Right kidney (tissue), 1 donor: ENCODE measurements at regions not wholly inside any gene's neighbourhood (a gene's known extent, or its start where the extent isn't known, plus 50 kb on each side); places are given as distances from the start of the nearest gene placed in this dataset.

Experiments
- DNase-seq: peaks from one replicate; pipeline ENCODE4 v3.0.0-alpha.2; 2016

DNA sequence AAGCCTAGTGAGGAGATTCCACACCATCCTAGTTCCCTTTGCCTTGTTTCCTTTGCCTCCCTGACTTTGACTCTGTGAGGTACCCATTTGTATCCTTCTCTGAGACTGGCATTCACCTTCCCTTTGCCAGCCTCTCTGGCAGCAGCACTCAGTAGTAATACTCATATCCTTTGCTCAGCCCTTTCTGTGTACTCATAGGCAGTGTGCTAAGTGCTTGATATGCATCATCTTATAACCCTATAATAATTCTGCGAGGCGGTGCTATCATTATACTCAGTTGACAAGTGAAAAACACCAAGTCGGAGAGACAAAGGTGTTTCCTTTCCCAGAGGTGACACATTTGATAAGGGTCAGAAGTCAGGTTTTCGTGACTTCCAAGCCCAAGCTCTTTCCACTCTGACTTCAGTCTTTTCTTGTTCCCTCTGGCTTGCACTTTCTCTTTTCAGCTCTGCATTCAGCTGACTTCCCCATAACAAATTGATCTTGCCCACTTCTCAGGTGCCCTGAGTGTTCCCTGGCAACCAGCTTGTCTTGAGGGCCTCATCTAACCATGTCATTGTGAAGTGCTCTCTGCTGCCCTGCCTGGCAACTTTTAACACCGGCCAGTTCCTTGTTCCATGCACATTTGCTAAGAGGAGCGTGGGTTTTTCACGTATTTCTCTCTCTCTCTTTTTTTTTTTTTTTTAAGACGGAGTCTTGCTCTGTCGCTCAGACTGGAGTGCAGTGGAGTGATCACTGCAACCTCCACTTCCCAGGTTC lies 94.5 kb upstream of the UPP2 start:
- DNase-seq: no peak

DNA sequence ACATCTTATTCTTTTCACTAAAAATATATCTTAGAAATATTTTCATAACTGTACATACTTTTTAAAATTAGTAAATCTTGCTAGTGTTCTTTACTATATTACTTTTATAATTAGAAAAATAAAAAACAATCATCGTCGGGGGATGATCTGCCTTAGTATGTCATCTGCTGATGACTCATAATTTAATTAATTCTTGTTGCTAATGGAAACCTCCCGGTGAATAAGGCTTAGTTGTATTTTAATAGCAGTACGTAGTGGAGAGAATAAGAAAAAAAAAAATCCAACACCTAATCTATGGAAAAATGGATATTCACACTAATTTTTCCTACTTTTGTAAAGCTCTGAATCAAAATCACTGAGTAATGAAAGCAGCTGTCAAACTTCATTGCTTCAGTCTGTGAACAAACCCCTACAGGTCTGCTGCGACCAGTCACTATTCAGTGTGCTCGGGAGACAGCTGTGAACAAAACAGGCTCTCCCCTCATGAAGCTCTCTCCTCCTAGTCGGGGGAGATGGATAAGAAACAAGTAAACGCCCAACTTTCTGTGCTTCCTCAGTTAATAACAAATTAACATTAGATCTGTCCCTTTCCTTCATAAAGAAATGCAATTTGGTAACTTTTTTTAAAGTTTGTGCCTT lies 97.4 kb upstream of the UPP2 start:
- no peak for DNase-seq

DNA sequence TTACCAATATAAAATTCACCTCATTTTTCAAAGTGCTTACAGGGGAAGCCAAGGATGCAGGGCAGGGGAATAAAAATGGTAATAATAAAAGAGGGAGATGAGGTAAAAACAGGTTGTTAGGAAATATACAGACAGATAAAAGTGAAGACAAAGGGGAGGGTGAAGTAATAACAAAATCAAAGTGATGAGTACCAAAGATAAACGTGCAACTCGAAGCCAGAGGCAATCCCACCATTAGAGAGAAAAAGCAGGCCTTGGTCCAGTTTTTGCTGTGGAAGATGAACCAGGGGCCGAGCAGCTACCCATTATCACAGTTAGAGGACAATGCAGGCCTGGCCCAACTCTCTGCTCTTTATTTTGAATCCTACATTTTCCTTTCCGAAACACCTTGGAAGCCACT lies 99.6 kb upstream of the UPP2 start:
- DNase-seq: no peak

DNA sequence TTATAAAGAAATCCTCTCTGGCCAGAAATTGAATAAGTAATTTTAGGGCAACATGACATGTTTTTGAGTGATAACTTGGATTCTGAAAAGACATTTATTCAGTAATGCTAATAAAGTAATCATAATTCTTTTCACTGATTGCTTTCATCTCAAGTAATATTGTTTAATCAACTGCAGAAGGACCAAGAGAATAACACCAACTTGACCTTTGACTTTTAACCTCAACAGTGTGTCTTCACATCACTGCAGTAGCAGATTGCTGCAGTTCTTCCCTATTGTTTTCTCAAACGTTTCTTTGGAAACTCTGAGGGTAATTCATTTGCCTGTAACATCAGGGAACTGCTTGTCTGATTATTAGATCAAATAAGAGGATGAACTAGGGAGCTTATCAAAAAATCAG lies 104.9 kb upstream of the UPP2 start:
- no peak for DNase-seq

DNA sequence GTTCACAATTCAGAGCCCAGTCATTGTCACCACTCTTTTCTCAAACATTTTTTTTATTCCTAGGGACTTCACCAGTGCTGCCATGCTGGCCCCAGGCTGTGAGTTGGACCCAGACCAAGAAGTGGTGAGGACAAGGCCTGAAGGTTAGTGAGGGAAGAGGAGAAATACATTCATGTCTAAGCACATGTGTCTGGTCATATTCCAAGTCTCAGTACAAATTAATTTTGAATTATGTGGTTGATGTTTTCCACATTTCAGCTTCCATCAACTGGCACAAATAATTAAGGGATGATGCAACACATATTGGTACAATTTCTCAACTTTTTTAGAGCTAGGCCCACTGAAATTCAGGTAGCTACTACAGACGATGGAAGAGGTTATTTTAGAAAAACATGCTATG lies 106.6 kb upstream of the UPP2 start:
- DNase-seq: no peak

DNA sequence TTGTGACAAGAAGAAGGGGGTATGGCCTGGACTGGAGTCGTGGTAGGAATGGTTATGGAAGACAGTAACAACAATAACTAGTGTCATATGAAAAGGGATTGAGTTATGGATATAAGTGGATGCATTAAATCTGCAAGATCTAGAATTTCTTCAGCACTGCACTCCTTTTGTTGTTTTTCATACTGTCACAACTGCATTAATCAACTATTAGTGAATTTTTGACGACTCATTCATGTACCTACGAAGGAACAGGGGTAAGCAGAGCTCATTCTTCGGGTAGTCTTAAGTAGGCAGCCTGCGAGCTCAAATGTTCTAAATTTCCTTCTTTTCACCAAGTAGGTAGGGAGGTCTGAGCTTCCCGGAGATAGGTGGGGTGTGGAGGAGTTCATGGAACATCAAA lies 109.7 kb upstream of the UPP2 start:
- DNase-seq: no peak

DNA sequence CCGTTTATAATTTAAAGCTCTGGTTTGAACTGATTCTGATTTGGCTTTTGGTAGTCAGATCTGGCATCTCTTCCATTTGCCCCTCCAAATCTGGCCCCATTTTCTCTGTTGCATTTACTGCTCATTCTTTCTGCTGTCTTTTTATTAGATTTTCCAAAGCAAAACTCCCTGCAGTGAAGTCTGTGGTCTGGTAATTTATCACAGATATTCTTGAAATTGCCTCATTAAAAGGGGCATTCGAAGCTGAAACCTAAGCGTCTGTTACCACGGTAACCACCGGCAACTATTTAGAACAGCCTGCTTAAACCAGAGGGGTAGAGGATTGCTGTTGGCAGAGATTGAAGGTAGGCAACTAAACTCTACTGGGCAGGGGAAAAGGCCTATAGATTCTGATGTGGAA lies 111.5 kb upstream of the UPP2 start:
- DNase-seq: no peak

DNA sequence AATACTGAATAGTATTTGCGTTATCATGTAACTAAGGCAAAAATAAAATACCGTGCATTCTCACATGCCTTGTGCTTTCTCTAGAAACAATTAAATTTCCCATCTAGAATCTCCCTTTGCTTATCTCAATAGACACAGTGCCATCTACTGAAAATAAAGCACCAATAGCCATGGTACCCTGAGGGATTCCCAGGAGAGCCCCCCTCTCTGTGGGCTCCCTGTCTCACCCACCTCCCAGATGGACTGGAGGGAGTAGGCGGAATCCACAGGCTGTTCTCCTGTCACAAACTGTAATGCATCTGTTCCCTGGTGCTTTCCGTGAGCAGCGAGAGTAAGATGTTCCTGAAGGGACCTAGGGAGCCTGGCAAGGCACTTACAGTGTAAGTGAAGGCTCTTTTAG lies 112.4 kb upstream of the UPP2 start:
- DNase-seq: no peak

DNA sequence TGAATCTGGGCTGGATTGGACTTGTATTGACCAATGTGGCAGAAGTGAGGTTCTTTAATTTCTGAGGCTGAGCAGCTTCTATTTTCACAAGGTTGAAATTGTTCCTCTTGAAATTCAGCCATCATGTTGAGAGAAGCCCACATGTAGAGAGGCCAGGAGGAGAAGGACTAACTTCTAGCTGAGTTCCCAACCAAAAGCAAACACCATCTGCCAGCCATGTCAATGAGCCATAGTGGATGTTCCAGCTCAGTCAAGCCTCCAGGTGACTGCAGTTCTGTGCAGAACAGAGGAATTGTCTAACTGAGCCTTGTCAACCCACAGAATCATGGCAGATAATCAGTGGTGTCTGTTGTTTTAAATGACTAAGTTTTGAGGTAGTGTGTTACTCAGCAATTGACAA lies 110.6 kb upstream of the ACVR1 start:
- DNase-seq: no peak

DNA sequence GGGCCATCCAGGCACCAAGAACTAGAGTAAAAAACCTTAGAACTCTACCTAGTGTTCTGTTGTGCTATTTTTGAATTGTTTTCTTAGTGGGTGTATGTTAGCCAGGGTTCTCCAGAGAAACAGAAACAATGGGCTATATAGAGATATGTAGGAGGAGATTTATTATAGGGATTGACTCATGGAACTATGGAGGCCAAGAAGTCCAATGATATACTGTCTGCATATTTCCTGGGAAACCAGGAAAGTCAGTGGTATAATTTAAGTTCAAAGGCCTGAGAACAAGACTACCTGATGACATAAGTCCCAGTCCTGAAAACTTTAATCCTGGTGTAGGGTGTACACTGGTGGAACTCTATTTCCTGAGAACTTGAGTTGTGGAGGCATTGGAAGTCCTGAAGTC lies 108.7 kb upstream of the ACVR1 start:
- DNase-seq: no peak

DNA sequence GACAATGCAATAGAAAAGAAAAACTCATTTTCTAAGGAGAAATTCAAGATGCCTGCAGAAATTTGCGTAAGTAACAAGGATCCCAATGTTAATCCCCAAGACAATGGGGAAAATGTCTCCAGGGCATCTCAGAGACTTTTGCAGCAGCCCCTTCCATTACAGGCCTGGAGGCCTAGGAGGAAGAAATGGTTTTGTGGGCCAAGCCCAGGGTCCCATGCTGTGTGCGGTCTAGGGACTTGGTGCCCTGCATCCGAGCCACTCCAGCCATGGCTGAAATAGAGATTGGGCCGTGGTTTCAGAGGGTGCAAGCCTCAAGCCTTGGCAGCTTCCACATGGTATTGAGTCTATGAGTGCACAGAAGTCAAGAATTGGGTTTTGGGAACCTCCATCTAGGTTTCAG lies 103.9 kb upstream of the ACVR1 start:
- no peak for DNase-seq

DNA sequence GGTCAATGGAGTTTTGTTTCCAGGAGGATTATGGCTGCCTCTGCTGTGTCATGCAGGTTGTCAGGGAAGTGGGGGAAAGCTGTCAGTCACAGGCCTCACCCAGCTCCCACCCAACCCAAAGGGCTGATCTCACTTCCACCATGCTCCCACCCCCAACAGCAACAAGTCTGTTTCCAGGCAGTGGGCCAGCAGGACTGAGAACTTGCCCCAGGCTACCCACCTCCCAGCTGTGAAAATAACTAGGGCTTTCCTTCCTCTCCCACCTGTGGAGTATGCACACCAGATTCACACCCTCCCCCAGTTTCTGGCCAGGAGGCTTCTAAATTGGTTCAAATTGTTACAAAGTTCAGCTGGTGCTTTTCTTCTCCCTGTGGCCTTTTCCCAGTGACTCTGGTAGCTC lies 95.6 kb upstream of the ACVR1 start:
- no peak for DNase-seq

DNA sequence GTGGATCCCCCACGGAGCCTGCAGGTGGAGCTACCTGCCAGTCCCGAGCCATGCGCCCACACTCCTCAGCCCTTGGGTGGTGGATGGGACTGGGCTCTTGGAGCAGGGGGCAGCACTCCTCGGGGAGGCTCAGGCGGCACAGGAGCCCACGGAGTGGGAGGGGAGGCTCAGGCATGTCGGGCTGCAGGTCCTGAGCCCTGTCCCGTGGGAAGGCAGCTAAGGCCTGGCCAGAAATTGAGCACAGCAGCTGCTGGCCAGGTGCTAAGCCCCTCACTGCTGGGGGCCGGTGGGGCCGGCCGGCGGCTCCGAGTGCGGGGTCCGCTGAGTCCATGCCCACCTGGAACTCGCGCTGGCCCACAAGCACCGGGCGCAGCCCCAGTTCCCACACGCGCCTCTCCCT lies 91.7 kb upstream of the ACVR1 start:
- DNase-seq: no peak

DNA sequence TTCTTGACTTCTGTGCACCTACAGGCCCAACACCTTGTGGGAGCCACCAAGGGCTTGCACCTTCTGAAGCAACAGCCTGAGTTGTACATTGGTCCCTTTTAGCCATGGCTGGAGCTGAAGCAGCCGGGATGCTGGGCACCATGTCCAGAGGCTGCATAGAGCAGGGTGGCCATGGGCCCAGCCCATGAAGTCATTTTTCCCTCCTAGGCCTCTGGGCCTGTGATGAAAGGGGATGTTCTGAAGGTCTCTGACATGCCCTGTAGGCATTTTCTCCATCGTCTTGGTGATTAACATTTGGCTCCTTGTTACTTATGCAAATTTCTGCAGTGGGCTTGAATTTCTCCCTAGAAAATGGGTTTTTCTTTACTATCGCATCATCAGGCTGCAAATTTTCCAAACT lies 83.1 kb upstream of the ACVR1 start:
- no peak for DNase-seq

DNA sequence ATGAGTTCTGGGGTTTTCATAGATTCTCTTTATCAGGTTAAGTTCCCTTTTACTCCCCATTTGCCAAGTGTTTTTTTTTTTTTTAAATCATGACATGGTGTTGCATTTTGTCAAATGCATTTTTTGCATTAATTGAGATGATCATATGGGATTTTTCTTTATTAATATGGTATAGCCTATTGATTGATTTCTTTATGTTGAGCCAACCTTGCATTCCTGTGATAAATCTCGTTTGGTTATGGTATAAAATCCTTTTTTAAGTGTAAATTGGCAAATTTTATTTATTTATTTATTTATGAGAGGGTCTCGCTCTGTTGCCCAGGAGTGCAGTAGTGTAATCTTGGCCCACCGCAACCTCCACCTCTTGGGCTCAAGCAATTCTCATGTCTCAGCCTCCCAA lies 81.5 kb upstream of the ACVR1 start:
- DNase-seq: no peak

DNA sequence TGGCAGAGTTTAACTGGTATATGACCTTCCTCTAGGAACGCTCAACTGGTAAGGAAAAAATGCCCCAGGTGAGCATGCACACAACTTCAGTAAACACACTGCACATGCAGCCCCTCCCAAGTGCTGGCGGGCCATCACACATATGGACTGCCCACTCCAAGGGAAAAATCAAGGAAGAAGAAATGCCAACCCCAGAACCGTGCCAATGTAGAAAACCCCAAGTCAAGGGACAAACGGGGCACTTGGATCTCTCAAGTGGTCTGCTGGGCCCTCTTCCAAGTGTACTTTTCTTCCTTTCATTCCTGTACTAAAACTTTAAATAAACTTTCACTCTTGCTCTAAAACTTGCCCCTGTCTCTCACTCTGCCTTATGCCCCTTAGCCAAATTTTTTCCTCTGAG lies 76.4 kb upstream of the ACVR1 start:
- no peak for DNase-seq

DNA sequence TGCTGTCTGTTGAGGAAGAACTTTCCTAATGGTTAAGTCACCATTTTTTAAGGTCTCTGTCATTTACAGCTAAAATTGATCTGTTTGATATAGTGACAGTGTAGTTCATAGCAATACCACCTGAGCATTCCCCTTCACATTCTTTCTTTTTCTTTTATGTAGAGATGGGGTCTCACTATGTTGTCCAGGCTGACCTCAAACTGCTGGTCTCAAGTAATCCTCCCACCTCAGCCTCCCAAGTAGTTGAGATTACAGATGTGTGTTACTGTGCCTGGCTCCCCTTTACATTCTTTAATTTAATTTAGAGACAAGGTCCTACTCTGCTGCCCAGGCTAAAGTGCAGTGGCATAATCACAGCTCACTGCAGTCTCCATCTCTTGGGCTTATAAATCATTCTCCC lies 72.7 kb upstream of the ACVR1 start:
- DNase-seq: no peak

DNA sequence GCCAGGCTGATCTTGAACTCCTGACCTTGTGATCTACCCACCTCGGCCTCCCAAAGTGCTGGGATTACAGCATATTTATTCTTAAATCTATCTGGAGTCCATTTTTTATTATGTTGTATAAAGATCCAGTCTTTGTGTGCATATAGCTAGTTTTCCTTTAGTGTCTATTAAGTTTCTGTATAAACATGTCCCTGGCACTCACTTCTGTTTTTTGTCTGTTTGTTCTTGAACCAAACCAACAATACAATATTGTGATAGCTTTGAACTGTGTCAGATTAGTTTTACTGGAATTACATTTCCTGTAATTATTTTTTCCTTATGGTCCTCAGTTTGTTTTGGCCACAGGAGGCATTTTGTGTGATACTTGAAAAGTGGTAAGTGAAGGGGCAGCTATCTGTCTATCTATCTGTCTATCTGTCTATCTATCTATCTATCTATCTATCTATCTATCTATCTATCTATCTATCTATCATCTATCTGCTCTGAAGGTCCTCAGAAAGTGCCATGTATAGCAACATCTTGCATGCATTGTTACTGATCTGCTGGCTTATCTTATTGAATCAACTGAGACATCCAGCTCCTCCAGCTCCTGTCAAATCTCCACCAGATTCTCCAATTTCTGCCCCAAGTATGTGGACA lies 70.9 kb upstream of the ACVR1 start:
- no peak for DNase-seq

DNA sequence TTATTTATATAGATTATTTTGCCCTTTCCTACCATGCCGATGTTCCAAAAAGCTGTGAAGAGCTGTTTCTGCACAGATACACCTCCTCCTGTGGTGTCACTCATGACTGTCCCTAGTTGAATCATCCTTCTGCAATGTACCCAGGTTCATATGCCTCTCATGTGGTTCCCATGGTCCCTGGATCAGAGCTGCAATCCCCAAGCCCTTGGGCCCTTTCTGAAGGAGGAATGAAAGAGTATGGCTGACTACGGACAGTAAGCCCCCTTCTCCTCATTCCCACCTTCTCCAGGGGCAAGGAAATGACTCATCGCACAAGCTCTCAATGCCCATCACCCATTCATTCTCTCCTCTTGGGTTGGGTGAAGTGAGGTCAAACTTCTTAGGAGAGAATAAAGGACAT lies 63.9 kb upstream of the ACVR1 start:
- DNase-seq: no peak

DNA sequence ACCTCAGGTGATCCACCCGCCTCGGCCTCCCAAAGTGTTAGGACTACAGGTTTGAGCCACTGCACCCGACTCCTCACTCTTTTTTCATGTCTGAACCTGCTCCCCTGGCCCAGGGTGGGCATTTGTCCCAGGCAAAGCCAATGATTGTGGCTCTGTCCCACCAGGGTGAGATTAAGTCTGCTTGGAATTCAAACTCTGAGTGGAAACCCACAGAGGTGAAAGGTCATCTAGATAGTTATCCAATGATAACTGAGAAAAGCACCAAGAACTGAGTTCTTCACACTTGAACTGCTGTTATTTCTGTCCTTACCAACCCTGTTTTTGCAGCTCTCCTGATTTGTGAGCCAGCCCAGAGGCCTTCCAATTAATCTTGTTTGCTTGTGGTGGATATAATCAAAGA lies 62.4 kb upstream of the ACVR1 start:
- no peak for DNase-seq

DNA sequence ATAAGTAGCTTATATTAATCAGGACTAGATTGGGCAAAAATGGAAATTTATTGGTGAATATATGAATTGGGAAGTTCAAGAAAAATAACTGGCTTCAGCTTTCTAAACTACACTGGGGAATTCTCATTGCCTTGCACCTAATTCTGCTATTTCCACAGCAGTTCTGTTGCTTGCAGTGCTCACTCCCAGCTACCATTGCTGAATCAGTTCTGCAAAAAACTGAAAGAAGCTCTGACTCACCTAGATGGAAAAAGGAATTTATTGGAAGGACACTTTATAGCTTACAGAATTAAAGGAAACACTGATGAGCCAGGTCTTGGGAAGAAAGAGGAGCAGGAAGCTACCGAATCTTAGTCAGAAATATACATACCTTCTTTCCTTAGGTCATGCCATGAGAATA lies 60.3 kb upstream of the ACVR1 start:
- DNase-seq: no peak

DNA sequence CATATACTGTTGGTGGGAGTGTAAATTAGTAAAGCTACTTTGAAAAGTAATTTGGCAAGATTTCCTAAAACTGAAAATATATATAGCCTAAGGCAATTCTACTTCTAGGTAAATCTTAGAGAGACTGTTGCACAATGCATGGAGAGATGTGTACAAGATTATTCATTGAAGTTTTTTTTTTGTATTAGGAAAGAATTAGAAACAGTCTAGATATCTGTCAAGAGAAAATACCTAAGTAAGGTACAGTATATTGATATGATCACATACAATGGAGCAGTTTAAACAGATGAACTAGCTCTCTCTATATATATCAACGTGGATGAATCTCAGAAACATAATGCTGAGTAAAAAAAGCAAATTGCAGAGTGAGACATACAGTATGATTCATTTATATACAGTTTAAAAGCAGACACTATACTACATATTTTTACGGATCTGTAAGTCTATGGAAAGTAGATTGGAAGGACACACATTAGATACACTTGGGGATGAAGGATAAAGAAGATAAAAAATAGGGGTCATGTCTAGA lies 59.3 kb upstream of the ACVR1 start:
- DNase-seq: no peak

DNA sequence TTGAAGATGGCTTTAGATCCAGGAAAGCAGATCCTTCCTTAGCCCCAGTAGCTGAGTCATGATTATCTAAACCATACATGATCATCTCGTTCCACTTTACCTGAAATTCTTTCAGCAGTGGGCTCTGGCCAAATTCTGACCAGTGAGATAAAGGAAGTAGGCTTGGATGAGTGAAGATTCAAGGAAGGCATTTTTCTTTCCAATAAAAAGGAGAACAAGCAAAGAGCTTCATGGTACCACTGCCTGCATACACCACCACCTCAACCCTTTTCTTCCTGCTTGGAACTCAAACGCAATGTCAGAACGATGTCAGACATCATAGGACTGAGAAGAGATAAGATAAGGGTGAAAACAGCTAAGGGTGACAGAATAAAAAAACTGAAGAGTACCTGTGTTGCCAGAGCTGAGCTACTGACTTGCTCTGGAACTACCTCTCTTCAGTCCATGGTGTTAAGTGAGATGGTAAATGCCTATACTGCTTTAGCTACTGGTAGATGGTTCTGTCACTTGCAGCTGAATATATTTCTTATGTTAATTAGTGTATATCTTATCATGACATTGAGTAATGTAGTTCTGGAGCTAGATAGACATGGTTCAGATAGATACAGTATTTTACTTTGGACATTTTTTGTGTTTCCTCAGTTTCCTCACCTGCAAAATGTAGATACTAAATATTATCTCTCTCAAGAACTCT lies 58.7 kb upstream of the ACVR1 start:
- no peak for DNase-seq
